IPS-18c (cell line): ENCODE measurements at regions not wholly inside any gene's neighbourhood (a gene's known extent, or its start where the extent isn't known, plus 50 kb on each side); places are given as distances from the start of the nearest gene placed in this dataset.

Experiments used
- H3K4me3 ChIP-seq: 2 replicates; pipeline ENCODE4 v1.7.0; 2013; ENCODE audit warnings: low read depth, mild to moderate bottlenecking, low read length, moderate library complexity; ENCODE audit not compliant: insufficient read depth
- H3K9me3 ChIP-seq: one replicate; pipeline ENCODE4 v1.6.1; 2013; ENCODE audit warnings: mild to moderate bottlenecking, low read length, moderate library complexity; ENCODE audit not compliant: control insufficient read depth, insufficient read depth

DNA sequence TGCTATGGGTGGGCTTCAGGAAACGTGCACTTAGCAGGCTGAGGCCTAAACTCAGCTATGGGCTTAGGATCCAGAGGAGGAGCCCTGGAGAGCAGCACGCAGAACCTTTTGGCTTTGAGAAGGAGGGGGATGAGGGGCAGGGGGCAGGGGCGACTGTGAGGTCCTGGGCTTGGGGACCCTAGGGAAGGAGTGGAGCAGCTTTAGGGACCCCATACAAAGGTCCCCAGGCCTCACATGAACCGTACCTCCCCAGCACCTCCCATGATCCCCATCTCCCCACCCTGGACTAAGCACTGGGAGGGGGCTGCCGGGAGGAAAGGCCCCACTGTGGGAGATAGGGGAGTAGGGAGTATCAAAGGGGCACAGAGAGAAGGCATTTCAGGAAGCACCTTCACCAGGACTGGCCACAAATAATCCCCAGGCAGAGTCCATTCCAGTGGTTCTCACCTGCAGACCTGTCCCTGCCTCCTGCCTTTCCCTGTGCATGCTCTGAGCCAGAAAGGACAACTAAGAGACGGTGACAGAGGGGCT, 62.0 kb upstream of the KLF13 start:
- Histone ChIP-seq H3K9me3 (no peaks in the 10 kb centered on the region), H3K4me3 (no peak overlapping the region)

- Histone ChIP-seq H3K4me3 (no peak overlapping the region), H3K9me3 (no peaks in the 10 kb centered on the region)
These were observed 61.4 kb upstream of the KLF13 start for GRCh38 chr15:31265090-31265870.

- Histone ChIP-seq H3K4me3 (no peak overlapping the region), H3K9me3 (no peaks in the 10 kb centered on the region)
These were observed 60.5 kb upstream of the KLF13 start for GRCh38 chr15:31265871-31266711.

GRCh38 chr15:31266712-31267111, 59.9 kb upstream of the KLF13 start:
- no peak overlapping the region for H3K4me3 ChIP-seq
- no peaks in the 10 kb centered on the region for H3K9me3 ChIP-seq

DNA sequence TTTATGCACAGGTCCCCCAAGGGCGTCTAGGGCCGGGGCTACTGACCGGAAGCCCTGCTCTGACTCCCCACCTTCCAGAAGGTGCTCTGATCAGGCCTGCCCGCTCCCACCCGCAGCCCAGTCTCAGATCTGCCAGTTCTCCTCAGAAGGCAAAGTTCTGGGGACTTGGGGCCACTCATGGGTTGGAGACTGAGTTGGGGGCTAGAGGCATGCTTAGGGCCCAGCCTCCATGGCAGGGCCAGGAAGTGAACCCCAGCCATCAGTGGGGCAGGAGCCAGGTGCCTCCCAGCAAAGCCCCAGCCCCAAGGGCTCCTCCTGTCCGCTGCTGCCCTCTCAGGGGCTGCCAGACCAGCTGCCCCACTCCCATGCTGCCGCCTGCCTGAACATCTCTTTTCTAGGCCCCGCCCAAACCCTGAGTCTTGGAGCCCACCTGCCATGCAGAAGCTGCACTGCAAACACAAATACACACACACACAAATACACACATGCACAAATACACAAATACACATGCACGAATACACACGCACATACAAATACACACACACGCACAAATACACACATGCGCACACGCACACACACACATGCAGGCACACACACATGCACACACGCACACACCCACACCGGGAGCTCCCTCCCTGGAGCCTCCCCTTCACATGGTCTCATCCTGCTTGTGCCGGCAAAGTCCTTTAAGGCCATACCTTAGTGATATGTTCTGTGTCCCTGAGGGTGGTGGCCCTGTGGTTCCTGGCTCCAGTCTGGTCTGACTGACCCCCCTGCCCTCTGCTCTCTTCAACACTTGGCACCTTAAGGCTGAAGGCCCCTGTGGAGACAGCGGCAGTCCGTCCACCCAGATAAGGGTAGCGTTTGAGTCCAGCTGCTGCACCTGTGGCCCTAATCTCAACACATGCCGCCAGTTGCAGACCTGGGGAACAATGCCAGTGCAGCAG, 59.2 kb upstream of the KLF13 start:
- no peak overlapping the region for H3K4me3 ChIP-seq

GRCh38 chr15:31268108-31268501, 58.5 kb upstream of the KLF13 start:
- H3K4me3 ChIP-seq: no peak overlapping the region
- H3K9me3 ChIP-seq: no peaks in the 10 kb centered on the region

More for the DNA sequence above, 59.2 kb upstream of the KLF13 start:
- no peaks in the 10 kb centered on the region for H3K9me3 ChIP-seq

- Histone ChIP-seq H3K4me3 (no peak overlapping the region), H3K9me3 (no peaks in the 10 kb centered on the region)
These were observed 57.5 kb upstream of the KLF13 start for GRCh38 chr15:31268911-31269784.

DNA sequence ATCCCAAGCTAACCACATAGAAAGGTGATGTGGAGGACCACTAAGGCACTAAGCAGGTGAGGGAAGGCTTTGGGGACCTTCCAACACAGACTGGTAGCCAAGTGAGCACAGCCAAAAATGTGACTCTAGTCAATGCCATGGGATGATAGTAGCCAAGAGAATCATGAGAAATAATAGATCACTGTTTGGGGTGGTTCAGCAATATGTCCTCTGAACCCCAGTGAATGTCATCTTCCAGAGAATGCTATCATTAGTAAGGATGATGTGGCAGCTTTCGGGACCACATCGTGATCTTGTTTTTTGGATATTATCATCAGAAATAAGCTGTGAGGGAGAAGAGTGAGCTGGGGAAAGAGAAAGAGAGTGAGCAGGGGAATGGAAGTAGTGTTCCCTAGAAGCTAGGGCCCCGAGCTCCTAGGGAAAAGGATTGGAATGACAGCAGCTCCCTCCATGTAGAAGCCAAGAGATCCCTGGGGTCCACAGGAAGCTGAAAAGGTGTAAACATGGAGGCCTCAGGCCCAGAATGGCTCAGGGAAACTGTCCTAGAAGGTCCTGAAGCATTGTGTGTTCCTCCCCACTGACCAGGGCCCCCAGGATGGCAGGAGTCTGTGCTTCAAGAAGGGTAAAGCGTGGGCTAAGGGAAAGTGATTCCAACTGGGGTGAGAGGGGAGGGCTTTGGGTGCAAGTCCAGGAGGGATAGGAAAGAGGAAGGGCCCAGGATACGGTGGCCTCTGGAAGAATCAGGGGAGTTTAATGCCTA, 56.6 kb upstream of the KLF13 start:
- Histone ChIP-seq H3K4me3 (no peak overlapping the region), H3K9me3 (no peaks in the 10 kb centered on the region)

- no peaks in the 10 kb centered on the region for H3K9me3 ChIP-seq
These were observed 55.9 kb upstream of the KLF13 start for GRCh38 chr15:31270767-31271166.

GRCh38 chr15:31271224-31271635, 55.4 kb upstream of the KLF13 start:
- H3K9me3 ChIP-seq: no peaks in the 10 kb centered on the region
- no peak overlapping the region for H3K4me3 ChIP-seq

More at GRCh38 chr15:31270767-31271166, 55.9 kb upstream of the KLF13 start:
- H3K4me3 ChIP-seq: no peak overlapping the region

- Histone ChIP-seq H3K4me3 (no peak overlapping the region), H3K9me3 (no peaks in the 10 kb centered on the region)
These were observed 54.7 kb upstream of the KLF13 start for GRCh38 chr15:31271711-31272557.

DNA sequence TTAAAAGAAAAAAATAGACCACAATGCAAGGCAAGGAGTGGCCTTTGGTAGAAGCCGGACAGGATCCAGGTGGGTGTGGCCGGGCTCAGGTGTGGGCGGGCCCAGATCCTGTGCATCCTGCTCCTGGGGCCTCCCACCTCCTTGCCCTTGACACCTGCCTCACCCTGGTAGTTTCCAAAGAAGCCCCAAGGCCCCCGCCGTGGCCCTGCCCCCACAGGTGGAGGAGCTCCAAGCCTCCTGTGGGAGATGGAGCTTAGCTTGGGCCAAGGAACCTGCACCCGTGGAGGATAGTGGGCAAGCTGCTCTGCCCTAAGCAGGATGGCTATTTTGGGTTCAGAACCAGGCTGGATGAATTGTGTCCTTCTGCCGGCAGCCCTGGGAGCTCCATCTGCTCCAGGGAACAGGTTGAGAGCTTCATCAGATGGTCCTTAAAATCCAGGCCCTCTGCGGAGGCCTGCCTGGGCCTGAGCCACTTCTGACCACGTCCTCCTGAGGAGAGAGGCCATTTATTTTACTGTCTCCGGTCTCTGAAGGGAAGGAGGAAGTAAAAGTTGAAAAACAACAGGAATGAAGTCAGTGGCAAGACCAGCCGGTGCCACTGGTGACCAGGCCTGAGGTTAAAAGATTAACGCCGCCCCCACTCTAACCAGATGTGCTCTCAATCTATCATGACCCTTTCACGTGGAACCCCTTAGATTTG, 53.9 kb upstream of the KLF13 start:
- H3K4me3 ChIP-seq: no peak overlapping the region
- no peaks in the 10 kb centered on the region for H3K9me3 ChIP-seq

DNA sequence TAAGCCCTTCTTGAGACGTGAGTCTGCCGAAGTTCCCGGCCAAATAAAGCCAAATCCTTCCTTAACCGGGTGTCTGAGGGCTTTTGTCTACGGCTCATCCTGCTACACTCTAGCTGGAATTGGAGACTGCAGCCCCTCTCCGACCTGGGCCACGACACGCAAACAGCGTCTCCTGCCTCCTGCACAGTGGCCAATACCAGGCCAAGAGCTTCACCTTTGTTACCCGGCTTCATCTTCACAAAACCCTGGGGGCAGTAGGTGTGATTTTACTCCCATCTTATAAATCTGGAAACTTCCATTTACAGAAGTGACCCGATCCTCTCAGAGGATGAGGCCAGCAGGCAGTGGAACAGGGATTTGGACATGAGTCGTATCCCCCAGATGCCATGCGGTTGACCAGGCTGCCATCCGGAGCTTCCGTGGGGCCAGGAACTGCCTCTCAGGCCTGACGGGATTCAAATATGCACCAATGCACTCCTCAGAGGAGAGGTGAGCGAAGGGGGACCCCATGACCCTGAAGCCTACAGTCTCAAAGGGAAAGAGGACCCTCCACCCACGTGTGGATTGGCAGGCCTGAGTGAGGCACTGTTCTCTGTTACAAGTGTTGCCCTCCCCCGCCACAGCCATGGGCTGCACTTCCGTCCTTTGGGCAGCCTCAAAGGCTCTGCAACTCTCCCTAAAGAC, 53.2 kb upstream of the KLF13 start:
- no peak overlapping the region for H3K4me3 ChIP-seq
- no peaks in the 10 kb centered on the region for H3K9me3 ChIP-seq
